CD4-positive, alpha-beta memory T cell (primary cell): ENCODE measurements at regions not wholly inside any gene's neighbourhood (a gene's known extent, or its start where the extent isn't known, plus 50 kb on each side); places are given as distances from the start of the nearest gene placed in this dataset.

Source experiments
- CTCF ChIA-PET: fragments of 350-600 bp; sonication (Branson Sonifier 250); formaldehyde crosslinking; loops from one replicate; lab custom pipeline; 2021; ENCODE audit warnings: inconsistent platforms; ENCODE audit not compliant: partially characterized antibody; lab: Charles Lee
- POLR2A ChIA-PET: fragments of 350-600 bp; sonication (Branson Sonifier 250); formaldehyde crosslinking; loops from one replicate; lab custom pipeline; 2021; ENCODE audit not compliant: partially characterized antibody; lab: Charles Lee
- DNase-seq, 5 donors: peaks; one replicate each; pipeline versions ENCODE4 v3.0.0 to v3.0.0-alpha.2; 2020 to 2022; ENCODE audit warnings: mixed read lengths in 1 of 5
- H3K27ac ChIP-seq: one replicate; pipeline ENCODE4 v1.7.0; 2013; ENCODE audit warnings: low read depth, low read length
- H3K27me3 ChIP-seq: 2 replicates; pipeline ENCODE4 v1.7.0; 2013; ENCODE audit warnings: mild to moderate bottlenecking, low read length, moderate library complexity; ENCODE audit not compliant: insufficient read depth
- H3K36me3 ChIP-seq: 2 replicates; pipeline ENCODE4 v1.7.0; 2013; ENCODE audit warnings: mild to moderate bottlenecking, low read length, moderate library complexity; ENCODE audit not compliant: insufficient read depth
- H3K4me1 ChIP-seq: 2 replicates; pipeline ENCODE4 v1.7.0; 2013; ENCODE audit warnings: mild to moderate bottlenecking, low read length, moderate library complexity; ENCODE audit not compliant: insufficient read depth
- H3K4me3 ChIP-seq, 2 donors: one replicate each; pipeline ENCODE4 v1.7.0; 2013; ENCODE audit warnings: low read length in 2 of 2, mild to moderate bottlenecking in 1 of 2
- H3K9me3 ChIP-seq, 2 donors: one replicate each; pipeline ENCODE4 v1.7.0; 2013; ENCODE audit warnings: low read length in 2 of 2, control low read depth in 1 of 2; ENCODE audit not compliant: control insufficient read depth in 1 of 2
- H3K27ac Mint-ChIP-seq, 7 donors: one replicate each; pipeline ENCODE4 v1.8.0; 2020 to 2021; ENCODE audit warnings: mixed read lengths in 7 of 7, mild to moderate bottlenecking in 6 of 7, inconsistent platforms in 3 of 7, moderate library complexity in 3 of 7
- H3K27me3 Mint-ChIP-seq, 2 donors: one replicate each; pipeline ENCODE4 v1.8.0; 2020 to 2021; ENCODE audit warnings: mixed read lengths in 2 of 2
- H3K36me3 Mint-ChIP-seq, 2 donors: one replicate each; pipeline ENCODE4 v1.8.0; 2020 to 2021; ENCODE audit warnings: mixed read lengths in 2 of 2, inconsistent platforms in 1 of 2, mild to moderate bottlenecking in 1 of 2
- H3K4me1 Mint-ChIP-seq, 4 donors: one replicate each; pipeline ENCODE4 v1.8.0; 2020 to 2021; ENCODE audit warnings: mixed read lengths in 4 of 4, mild to moderate bottlenecking in 1 of 4
- H3K4me3 Mint-ChIP-seq, 8 donors: one replicate each; pipeline ENCODE4 v1.8.0; 2020 to 2021; ENCODE audit warnings: mixed read lengths in 8 of 8, mild to moderate bottlenecking in 7 of 8, moderate library complexity in 6 of 8, inconsistent platforms in 3 of 8
- H3K9me3 Mint-ChIP-seq, 8 donors: one replicate each; pipeline ENCODE4 v1.8.0; 2020 to 2021; ENCODE audit warnings: mixed read lengths in 8 of 8, mild to moderate bottlenecking in 5 of 8, inconsistent platforms in 3 of 8, moderate library complexity in 1 of 8
- intact Hi-C: fragments of 100-400 bp; cut with micrococcal nuclease; formaldehyde crosslinking; loops from one replicate; pipeline ENCODE4 v1.15.1; 2023

DNA sequence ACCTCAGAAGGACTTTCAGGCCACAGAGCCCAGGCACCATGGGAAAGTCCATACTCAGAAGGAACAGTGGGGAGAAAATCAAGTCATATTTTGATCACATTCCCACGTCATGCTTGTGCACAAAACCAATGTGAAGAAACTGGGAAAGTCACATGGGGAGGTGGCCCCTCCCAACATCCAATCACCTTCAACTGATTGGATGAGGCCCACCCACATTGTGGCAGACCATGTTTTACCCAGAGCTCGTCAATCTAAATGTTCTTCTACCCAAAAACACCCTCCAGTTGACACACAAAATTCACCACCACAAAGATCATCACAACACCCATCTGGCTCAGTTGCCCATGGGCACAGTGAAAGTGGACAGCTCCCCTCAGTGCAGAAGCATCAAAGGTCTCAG lies 248.2 kb upstream of the IGF1R start:
- no peaks in the 10 kb centered on the region for H3K36me3 ChIP-seq
- H3K27ac ChIP-seq = no peak overlapping the region
- H3K4me1 ChIP-seq = no peaks in the 10 kb centered on the region
- H3K27me3 ChIP-seq = no peaks in the 10 kb centered on the region
- ChIA-PET POLR2A (no interaction called here), CTCF (no interaction called here)
- no peaks in the 10 kb centered on the region for H3K36me3 Mint-ChIP-seq
- no peaks in the 10 kb centered on the region for H3K9me3 Mint-ChIP-seq
- no peaks in the 10 kb centered on the region for H3K9me3 ChIP-seq
- H3K4me3 ChIP-seq = no peak overlapping the region
- no peak for DNase-seq
- no peaks in the 10 kb centered on the region for H3K4me1 Mint-ChIP-seq
- no peak overlapping the region for H3K27ac Mint-ChIP-seq
- H3K4me3 Mint-ChIP-seq = no peak overlapping the region
- intact Hi-C loops = no loop called here
- H3K27me3 Mint-ChIP-seq = peaks cover 0 to 3% of the 10 kb centered on the region in 2 donors

DNA sequence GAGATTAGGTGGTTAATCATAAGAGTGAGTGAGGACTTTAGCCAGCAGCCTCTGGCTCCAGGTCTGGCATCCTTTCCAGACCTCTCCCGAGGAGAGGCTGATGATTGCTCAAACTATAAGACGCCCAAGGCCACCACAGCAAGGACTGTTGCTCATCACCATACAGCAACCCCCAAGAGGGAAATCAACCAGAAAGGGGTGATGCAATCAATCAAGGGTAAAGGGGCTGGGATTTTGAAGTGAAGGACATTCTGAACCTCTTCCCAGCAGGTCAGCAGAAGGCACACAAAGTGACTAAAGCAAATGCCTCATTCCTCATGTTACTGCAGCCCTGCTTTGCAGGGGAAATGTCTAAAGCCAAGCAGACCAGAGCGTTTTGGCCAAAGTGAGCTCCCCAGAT lies 247.3 kb upstream of the IGF1R start:
- Histone ChIP-seq H3K4me3 (no peak overlapping the region), H3K36me3 (no peaks in the 10 kb centered on the region), H3K4me1 (no peaks in the 10 kb centered on the region), H3K27me3 (no peaks in the 10 kb centered on the region), H3K27ac (no peak overlapping the region), H3K9me3 (no peaks in the 10 kb centered on the region)
- CTCF ChIA-PET = no interaction called here
- Mint-ChIP-seq H3K4me1 (no peaks in the 10 kb centered on the region), H3K4me3 (no peak overlapping the region), H3K9me3 (no peaks in the 10 kb centered on the region), H3K27ac (no peak overlapping the region), H3K36me3 (no peaks in the 10 kb centered on the region), H3K27me3 (peaks cover 0 to 3% of the 10 kb centered on the region in 2 donors)
- POLR2A ChIA-PET = no interaction called here
- intact Hi-C loops = no loop called here
- no peak for DNase-seq

DNA sequence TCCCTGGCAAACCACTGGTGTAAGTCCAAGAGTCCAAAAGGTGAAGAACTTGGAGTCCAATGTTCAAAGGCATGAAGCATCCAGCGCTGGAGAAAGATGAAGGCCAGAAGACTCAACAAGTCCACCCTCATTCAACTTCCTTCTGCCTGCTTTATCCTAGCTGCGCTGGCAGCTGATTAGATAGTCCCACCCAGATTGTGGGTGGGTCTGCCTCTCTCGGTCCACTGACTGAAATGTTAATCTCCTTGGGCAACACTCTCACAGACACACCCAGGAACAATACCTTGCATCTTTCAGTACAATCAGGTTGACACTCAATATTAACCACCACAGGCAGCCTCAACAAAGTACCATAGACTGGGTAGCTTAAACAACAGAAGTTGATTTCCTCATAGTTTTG lies 245.9 kb upstream of the IGF1R start:
- Histone ChIP-seq H3K4me1 (no peaks in the 10 kb centered on the region), H3K36me3 (no peaks in the 10 kb centered on the region), H3K9me3 (no peaks in the 10 kb centered on the region), H3K27ac (no peak overlapping the region), H3K4me3 (no peak overlapping the region), H3K27me3 (no peaks in the 10 kb centered on the region)
- DNase-seq = no peak
- intact Hi-C loops = no loop called here
- no peak overlapping the region for H3K27ac Mint-ChIP-seq
- no peaks in the 10 kb centered on the region for H3K4me1 Mint-ChIP-seq
- peaks cover 0 to 5% (median 0%) of the 10 kb centered on the region in 8 donors for H3K9me3 Mint-ChIP-seq
- POLR2A ChIA-PET = no interaction called here
- H3K27me3 Mint-ChIP-seq = peaks cover 3 to 4% of the 10 kb centered on the region in 2 donors
- H3K4me3 Mint-ChIP-seq = no peak overlapping the region
- no peaks in the 10 kb centered on the region for H3K36me3 Mint-ChIP-seq
- CTCF ChIA-PET = interaction anchor here (0.6 kb wide), 1 partner anchor 25 kb away, joined by 3 read pairs; no protein-coding TSS in a partner anchor

DNA sequence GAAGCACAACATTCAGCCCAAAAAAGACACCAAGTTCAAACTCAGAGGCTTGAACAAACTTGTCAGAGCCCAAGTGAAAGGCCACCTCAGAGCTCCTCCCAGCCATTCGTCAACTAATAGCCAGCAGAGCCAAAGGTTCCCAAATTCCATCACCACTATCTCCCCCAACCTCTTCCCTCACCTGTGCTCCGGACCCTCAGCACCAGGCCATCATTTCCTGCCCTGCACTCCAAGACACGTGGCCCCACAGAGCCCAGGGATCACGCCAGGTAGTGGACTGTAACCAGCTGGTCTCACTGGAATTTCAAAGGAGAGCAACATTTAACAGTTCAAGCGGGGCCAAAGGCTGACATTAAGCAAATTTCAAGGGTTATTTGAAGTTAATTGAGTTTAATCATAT lies 245.2 kb upstream of the IGF1R start:
- no peaks in the 10 kb centered on the region for H3K36me3 Mint-ChIP-seq
- no peaks in the 10 kb centered on the region for H3K9me3 ChIP-seq

DNA sequence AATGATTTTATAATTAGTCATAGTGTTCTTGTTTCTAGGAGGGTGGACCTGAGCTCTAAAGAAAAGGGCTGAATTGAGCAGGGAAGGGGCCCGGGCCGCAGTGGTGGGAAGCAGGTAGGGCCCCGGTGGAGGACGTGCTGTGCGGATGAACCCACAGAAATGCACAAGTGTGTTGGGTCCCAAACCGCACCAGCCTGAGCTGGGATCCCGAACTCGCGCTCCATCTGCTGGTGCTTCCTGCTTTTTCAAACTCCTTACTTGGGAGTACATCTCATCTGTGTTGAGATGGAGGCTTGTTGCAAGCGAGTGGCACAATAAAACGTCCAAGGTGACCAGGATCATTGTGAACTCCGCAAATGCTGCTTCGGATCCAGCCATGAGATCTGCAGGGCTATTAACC lies 244.8 kb upstream of the IGF1R start:
- Histone ChIP-seq H3K4me1 (no peaks in the 10 kb centered on the region), H3K4me3 (no peak overlapping the region)

More for the DNA sequence above, 245.2 kb upstream of the IGF1R start:
- Histone ChIP-seq H3K27me3 (no peaks in the 10 kb centered on the region), H3K4me3 (no peak overlapping the region), H3K27ac (no peak overlapping the region), H3K36me3 (no peaks in the 10 kb centered on the region), H3K4me1 (no peaks in the 10 kb centered on the region)
- H3K4me3 Mint-ChIP-seq = no peak overlapping the region
- H3K9me3 Mint-ChIP-seq = peaks cover 0 to 5% (median 0%) of the 10 kb centered on the region in 8 donors
- ChIA-PET CTCF (interaction anchor here (0.6 kb wide), 1 partner anchor 25 kb away, joined by 3 read pairs; no protein-coding TSS in a partner anchor), POLR2A (no interaction called here)
- H3K4me1 Mint-ChIP-seq = no peaks in the 10 kb centered on the region
- DNase-seq = no peak
- H3K27ac Mint-ChIP-seq = no peak overlapping the region
- H3K27me3 Mint-ChIP-seq = peaks cover 2 to 4% of the 10 kb centered on the region in 2 donors
- intact Hi-C loops = no loop called here

DNA sequence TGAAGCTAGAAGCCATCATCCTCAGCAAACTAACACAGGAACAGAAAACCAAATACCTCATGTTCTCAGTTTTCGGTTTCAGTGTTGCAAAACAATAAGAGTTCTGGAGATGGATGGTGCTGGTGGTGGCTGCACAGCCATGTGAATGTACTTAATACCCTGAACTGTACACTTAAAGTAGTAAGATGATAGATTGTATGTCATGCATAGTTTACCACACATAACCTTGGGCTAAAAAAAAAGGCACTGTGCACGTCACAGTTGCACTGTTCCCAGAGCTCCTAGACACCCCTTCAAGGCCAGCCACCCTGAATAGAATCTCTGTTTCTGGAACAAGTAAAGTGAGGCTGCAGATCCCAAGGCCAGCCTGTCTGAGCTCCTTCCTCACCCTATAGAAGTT lies 243.3 kb upstream of the IGF1R start:
- no peaks in the 10 kb centered on the region for H3K4me1 ChIP-seq
- H3K27me3 ChIP-seq = no peaks in the 10 kb centered on the region
- no peak overlapping the region for H3K27ac Mint-ChIP-seq
- no peak for DNase-seq
- no peak overlapping the region for H3K4me3 ChIP-seq
- ChIA-PET CTCF (no interaction called here), POLR2A (no interaction called here)
- H3K9me3 Mint-ChIP-seq = peaks cover 0 to 5% (median 0%) of the 10 kb centered on the region in 8 donors
- no peaks in the 10 kb centered on the region for H3K4me1 Mint-ChIP-seq
- no peaks in the 10 kb centered on the region for H3K36me3 ChIP-seq
- H3K27me3 Mint-ChIP-seq = peaks cover 2 to 4% of the 10 kb centered on the region in 2 donors
- H3K27ac ChIP-seq = no peak overlapping the region
- H3K9me3 ChIP-seq = no peaks in the 10 kb centered on the region
- H3K4me3 Mint-ChIP-seq = no peak overlapping the region
- no peaks in the 10 kb centered on the region for H3K36me3 Mint-ChIP-seq
- intact Hi-C loops = no loop called here

More for the DNA sequence above, 244.8 kb upstream of the IGF1R start:
- no peaks in the 10 kb centered on the region for H3K36me3 Mint-ChIP-seq
- ChIA-PET CTCF (no interaction called here), POLR2A (no interaction called here)
- intact Hi-C loops = no loop called here
- Histone ChIP-seq H3K27ac (no peak overlapping the region), H3K36me3 (no peaks in the 10 kb centered on the region), H3K27me3 (no peaks in the 10 kb centered on the region), H3K9me3 (no peaks in the 10 kb centered on the region)
- no peaks in the 10 kb centered on the region for H3K4me1 Mint-ChIP-seq
- peaks cover 2 to 4% of the 10 kb centered on the region in 2 donors for H3K27me3 Mint-ChIP-seq
- H3K9me3 Mint-ChIP-seq = peaks cover 0 to 5% (median 0%) of the 10 kb centered on the region in 8 donors
- no peak overlapping the region for H3K27ac Mint-ChIP-seq
- no peak overlapping the region for H3K4me3 Mint-ChIP-seq
- DNase-seq = no peak

DNA sequence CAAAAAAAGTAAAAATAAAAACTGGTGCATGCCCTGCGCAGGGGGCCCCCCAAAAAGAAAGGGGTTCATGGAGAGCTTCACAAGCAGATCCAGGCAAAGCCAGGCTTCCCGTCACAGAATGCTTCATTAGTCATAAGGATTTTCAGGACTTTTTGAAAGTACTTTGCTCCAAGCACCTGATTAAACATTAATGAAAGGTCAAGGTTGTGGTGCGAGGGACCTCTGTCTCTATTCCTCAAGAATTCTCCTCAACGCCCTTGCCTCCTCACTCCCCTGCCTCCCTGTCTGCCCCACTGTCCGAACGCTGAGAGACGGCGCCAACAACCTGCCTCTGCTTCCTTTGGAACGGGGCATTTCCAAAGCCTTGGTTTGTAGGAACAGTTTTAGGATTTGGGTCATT lies 240.1 kb upstream of the IGF1R start:
- H3K36me3 Mint-ChIP-seq = no peaks in the 10 kb centered on the region
- ChIA-PET CTCF (no interaction called here), POLR2A (no interaction called here)
- Histone ChIP-seq H3K27ac (no peak overlapping the region), H3K4me1 (no peaks in the 10 kb centered on the region), H3K9me3 (no peaks in the 10 kb centered on the region), H3K4me3 (no peak overlapping the region), H3K27me3 (no peaks in the 10 kb centered on the region), H3K36me3 (no peaks in the 10 kb centered on the region)
- intact Hi-C loops = no loop called here
- H3K4me3 Mint-ChIP-seq = no peak overlapping the region
- H3K27ac Mint-ChIP-seq = no peak overlapping the region
- DNase-seq = no peak
- H3K27me3 Mint-ChIP-seq = peaks cover 7% of the 10 kb centered on the region in 2 donors
- no peaks in the 10 kb centered on the region for H3K4me1 Mint-ChIP-seq
- H3K9me3 Mint-ChIP-seq = peaks cover 0 to 14% (median 3%) of the 10 kb centered on the region in 8 donors

DNA sequence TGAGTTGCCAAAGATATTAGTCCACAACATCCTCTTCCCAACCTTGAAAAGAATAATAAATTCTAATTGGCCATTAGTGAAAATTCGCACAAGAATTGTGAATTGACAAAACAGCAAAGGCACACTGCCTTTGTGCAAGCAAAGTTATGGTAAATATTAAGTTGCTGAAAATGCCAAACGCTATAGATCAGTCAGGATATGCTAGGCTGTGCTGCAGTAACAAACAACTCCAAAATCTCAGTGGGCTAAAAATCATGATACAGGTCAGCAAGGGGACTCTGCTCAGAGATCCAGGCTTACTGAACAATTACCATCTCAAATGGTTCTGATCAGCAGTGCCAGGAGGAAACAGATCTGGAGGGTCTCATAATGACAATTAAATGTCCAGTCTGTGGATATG lies 238.0 kb upstream of the IGF1R start:
- H3K27ac ChIP-seq = no peak overlapping the region
- H3K27me3 Mint-ChIP-seq = peaks cover 5 to 7% of the 10 kb centered on the region in 2 donors
- no peak for DNase-seq
- H3K4me1 Mint-ChIP-seq = no peaks in the 10 kb centered on the region
- no peaks in the 10 kb centered on the region for H3K36me3 Mint-ChIP-seq
- ChIA-PET POLR2A (no interaction called here), CTCF (no interaction called here)
- intact Hi-C loops = no loop called here
- H3K36me3 ChIP-seq = no peaks in the 10 kb centered on the region
- H3K9me3 Mint-ChIP-seq = peaks cover 0 to 14% (median 3%) of the 10 kb centered on the region in 8 donors
- no peak overlapping the region for H3K4me3 ChIP-seq
- no peaks in the 10 kb centered on the region for H3K4me1 ChIP-seq
- no peak overlapping the region for H3K27ac Mint-ChIP-seq
- H3K4me3 Mint-ChIP-seq = no peak overlapping the region
- no peaks in the 10 kb centered on the region for H3K27me3 ChIP-seq
- H3K9me3 ChIP-seq = no peaks in the 10 kb centered on the region
